ENCODE measurements at regions not wholly inside any gene's neighbourhood (a gene's known extent, or its start where the extent isn't known, plus 50 kb on each side); places are given as distances from the start of the nearest gene placed in this dataset.

DNA sequence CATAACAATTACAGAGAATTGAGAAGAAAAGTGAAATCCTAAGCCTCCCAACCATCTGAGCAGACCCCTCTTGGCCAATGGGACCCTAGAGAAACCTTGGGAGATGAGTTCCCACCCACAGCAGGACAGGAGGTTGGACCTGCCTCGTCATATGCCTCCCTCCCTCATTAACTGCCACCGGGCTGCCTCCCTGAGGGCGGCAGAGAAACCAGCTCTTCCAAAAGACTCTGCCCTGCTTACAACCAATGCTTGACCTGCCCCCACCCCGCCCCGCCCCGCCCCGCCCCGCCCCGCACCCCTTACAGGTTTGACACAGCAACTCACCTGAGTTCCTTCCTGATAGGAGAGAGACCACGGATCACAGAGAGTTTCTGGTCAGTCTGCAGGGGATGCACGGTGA, 86.1 kb downstream of the ADRA2C start:
- TF ChIP-seq POLR2A (IDR thresholded peaks at IDR 0.05; ENCODE audit: low read length) (no peak), GATA1 (IDR thresholded peaks at IDR 0.05; ENCODE audit: low read depth, low read length) (no peak)

All from erythroblast (primary cell).